Psoas muscle (tissue), 7 donors: ENCODE measurements at regions not wholly inside any gene's neighbourhood (a gene's known extent, or its start where the extent isn't known, plus 50 kb on each side); places are given as distances from the start of the nearest gene placed in this dataset.

ENCODE experiments used
- ATAC-seq, 4 donors: fragments of 200-7000 bp; cut with Tn5 transposase; one replicate each; pipeline ENCODE4 v1.9.1; 2020; ENCODE audit warnings: moderate library complexity in 3 of 4, mild to moderate bottlenecking in 2 of 4
- DNase-seq, 2 donors: peaks; one replicate each; pipeline ENCODE4 v3.0.0-alpha.2; 2020
- H3K27ac ChIP-seq: fragments of 200-600 bp; one replicate; pipeline ENCODE4 v1.8.0; 2022
- H3K27me3 ChIP-seq, 3 donors: fragments of 200-600 bp in 1 of 3; one replicate each; pipeline versions ENCODE4 v1.6.1 to v1.8.0; 2013 to 2022; ENCODE audit warnings: low read length in 2 of 3, mild to moderate bottlenecking in 2 of 3, moderate library complexity in 1 of 3; ENCODE audit not compliant: insufficient read depth in 3 of 3
- H3K36me3 ChIP-seq, 2 donors: fragments of 200-600 bp in 1 of 2; one replicate each; pipeline versions ENCODE4 v1.6.1 to v1.8.0; 2013 to 2022; ENCODE audit warnings: low read depth in 1 of 2, mild to moderate bottlenecking in 1 of 2, moderate library complexity in 1 of 2; ENCODE audit not compliant: insufficient read depth in 1 of 2
- H3K4me1 ChIP-seq: fragments of 200-600 bp; one replicate; pipeline ENCODE4 v1.8.0; 2022
- H3K4me3 ChIP-seq: fragments of 200-600 bp; one replicate; pipeline ENCODE4 v1.8.0; 2022; ENCODE audit warnings: mild to moderate bottlenecking
- H3K9me3 ChIP-seq: fragments of 200-600 bp; one replicate; pipeline ENCODE4 v1.8.0; 2022
- CTCF ChIP-seq: fragments of 200-600 bp; IDR thresholded peaks from one replicate; pipeline ENCODE4 v1.8.0; 2022; ENCODE audit warnings: antibody characterized with exemption
- WGBS, 3 donors: extraction: QIAGEN DNeasy Blood & Tissue Kit; methylation state at CpG; one replicate each; pipeline versions ENCODE4 v1.1.6 to v1.1.7; 2013; 5-methylcytosine and 5-hydroxymethylcytosine counted together
- intact Hi-C, 2 donors: fragments of 100-400 bp; cut with DNase I; formaldehyde crosslinking; loops; one replicate each; pipeline versions ENCODE4 v1.11.0 to v1.14.2; 2022
- donor health status: healthy with polysubstance abuse.
- donor health status: DM: no; HTN: no; CAD: no; lungs with moderate emphysema.
- donor health status: Bipolar disorder and iron deficiency.
- donor health status: healthy.
- donor health status: DM: yes; HTN: yes; CAD: no.
- donor health status: DM: no; HTN: no; CAD: no.
- donor health status: DM: yes; HTN: yes; CAD: no.

DNA sequence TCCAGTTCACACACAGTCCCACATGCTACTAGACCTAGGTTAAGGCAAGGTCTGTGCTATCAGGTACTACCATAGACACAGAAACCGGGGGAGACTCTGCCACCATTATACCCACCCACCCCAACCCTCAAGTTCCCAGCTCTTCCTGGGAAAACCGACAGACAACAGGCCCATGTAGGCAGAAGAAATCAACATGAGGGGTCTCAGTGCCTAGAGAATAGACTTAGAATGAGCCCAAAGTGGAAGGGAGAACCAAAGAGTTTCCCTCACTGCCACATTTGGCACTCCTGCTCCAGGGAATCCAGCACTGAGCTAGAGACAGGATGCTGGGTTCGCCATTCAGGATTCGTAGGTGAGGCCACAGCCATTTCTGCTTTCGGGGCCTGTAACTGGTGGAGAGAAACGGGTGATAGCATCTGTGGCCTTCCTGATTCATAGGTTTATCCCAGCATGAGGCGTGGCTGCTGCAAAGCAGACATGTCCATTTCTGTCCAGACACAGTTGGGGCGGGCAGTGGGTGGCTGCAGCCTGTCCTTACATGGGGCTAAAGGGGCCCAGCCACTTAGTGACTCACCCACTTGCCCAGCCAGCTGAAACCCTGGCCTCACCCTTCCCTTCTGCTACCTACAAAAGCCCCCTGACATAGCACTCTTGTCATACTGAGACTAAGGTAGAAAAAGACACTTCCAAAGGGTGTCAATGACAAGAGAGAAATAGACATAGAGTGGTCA is 69.4 kb downstream of the IRF2BPL start:
- Histone ChIP-seq H3K4me3 (no peak overlapping the region), H3K4me1 (peaks cover 41% of the 10 kb centered on the region), H3K9me3 (no peaks in the 10 kb centered on the region), H3K27me3 (no peaks in the 10 kb centered on the region), H3K36me3 (no peaks in the 10 kb centered on the region), H3K27ac (peak overlapping the region; percentile 99)
- DNase-seq: no peak
- intact Hi-C loops: loop anchor here in 1 of 2 donors (5.0 kb wide), 2 partner anchors 48 to 68 kb away; partner anchors contain the start of gene IRF2BPL
- TF ChIP-seq CTCF: no peak
- 80 to 88% (median 87%) methylated on average over 8 of the region's 8 CpGs for WGBS, 3 donors
- no peak for ATAC-seq

- Histone ChIP-seq H3K4me1 (peaks cover 49% of the 10 kb centered on the region), H3K27me3 (no peaks in the 10 kb centered on the region), H3K27ac (peak overlapping the region; percentile 99), H3K9me3 (no peaks in the 10 kb centered on the region), H3K4me3 (no peak overlapping the region), H3K36me3 (no peaks in the 10 kb centered on the region)
- ATAC-seq (no peak), DNase-seq (no peak)
- WGBS, 3 donors: 77 to 81% (median 78%) methylated on average over 11 of the region's 11 CpGs
- TF ChIP-seq CTCF: no peak
- intact Hi-C loops: loop anchor here in 1 of 2 donors (5.0 kb wide), 2 partner anchors 49 to 69 kb away; partner anchors contain the start of gene IRF2BPL
These were observed 70.2 kb downstream of the IRF2BPL start for GRCh38 chr14:76958020-76958979.

GRCh38 chr14:76957224-76957891 is 71.2 kb downstream of the IRF2BPL start:
- intact Hi-C loops: loop anchor here (2.0 to 5.0 kb wide), 3 partner anchors 39 to 70 kb away; partner anchors contain the start of gene IRF2BPL (in 1 of the 2)
- ATAC-seq: no peak
- no peak for TF ChIP-seq CTCF
- Histone ChIP-seq H3K4me1 (peaks cover 56% of the 10 kb centered on the region), H3K9me3 (no peaks in the 10 kb centered on the region), H3K27me3 (no peaks in the 10 kb centered on the region), H3K27ac (peak overlapping the region; percentile 99), H3K4me3 (no peak overlapping the region), H3K36me3 (no peaks in the 10 kb centered on the region)
- WGBS, 3 donors: 43 to 47% (median 44%) methylated on average over 3 to 4 of the region's 4 CpGs
- DNase-seq: no peak

DNA sequence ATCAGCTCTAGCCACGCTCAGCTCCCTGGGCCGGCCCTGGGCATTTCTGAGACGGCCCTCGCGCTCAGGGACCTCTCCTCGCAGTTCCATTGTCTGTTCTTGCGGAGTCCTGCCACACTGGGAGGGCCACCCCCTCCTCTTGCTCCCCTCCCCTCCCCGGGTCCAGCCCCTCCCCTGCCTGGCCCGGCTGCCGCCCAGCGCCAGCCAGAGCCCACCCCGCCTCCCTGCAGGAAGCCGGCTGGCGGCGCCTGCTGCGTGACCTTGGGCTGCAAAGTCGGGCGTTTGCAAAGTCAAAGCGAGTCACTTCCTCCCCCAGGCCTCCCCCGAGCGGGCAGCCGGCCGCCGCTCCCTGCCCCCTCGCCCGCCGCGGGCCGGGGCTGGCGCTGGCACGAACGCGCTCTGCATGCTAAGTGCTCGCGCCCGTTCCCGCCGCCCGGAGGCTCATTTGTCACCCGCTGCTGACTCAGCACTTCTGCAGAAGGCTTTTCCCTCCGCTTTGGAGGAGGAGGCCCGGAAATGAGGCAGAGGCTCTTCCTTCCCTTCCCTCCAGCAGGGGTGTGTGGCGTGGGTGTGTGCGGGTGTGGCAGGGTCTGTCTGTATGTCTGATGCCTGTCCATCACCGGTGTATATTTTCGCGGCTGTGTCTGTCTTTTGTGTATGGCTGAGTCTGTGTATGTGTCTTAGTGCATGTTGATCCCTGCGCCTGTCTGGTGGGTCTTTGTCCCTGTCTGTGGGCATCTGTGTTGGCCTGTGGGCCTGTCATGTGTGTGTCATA is 72.0 kb downstream of the IRF2BPL start:
- intact Hi-C loops: loop anchor here (2.0 to 5.0 kb wide), 3 partner anchors 38 to 71 kb away; partner anchors contain the start of gene IRF2BPL (in 1 of the 2)
- WGBS, 3 donors: 3 to 5% (median 3%) methylated on average over 37 to 48 of the region's 48 CpGs
- Histone ChIP-seq H3K9me3 (no peaks in the 10 kb centered on the region), H3K27me3 (no peaks in the 10 kb centered on the region), H3K4me1 (peaks cover 53% of the 10 kb centered on the region), H3K27ac (peak overlapping the region; percentile 99), H3K4me3 (peak overlapping the region; percentile 62), H3K36me3 (no peaks in the 10 kb centered on the region)
- DNase-seq: peak; percentile 90 to 92
- no peak for TF ChIP-seq CTCF
- peak; percentile 74 to 78 (median 76) for ATAC-seq
